T-cell (primary cell): ENCODE measurements at regions not wholly inside any gene's neighbourhood (a gene's known extent, or its start where the extent isn't known, plus 50 kb on each side); places are given as distances from the start of the nearest gene placed in this dataset.

Source experiments
- ATAC-seq, 4 experiments: fragments of 200-7000 bp in 3 of 4; fragments of 150-1000 bp in 1 of 4; cut with Tn5 transposase; replicated peaks in 1 of 4; 1 replicate in 3 of 4; 2 replicates in 1 of 4; pipeline ENCODE4 v1.10.0; 2021; ENCODE audit warnings: moderate library complexity in 3 of 4, mild to moderate bottlenecking in 2 of 4, moderate number of reproducible peaks in 1 of 4
- CTCF ChIA-PET, 2 donors: fragments of 300-600 bp; sonication (Branson Sonifier 250); formaldehyde crosslinking; loops; one replicate each; lab custom pipeline; 2022; ENCODE audit warnings: antibody characterized with exemption in 2 of 2; lab: Charles Lee
- POLR2A ChIA-PET, 2 donors: fragments of 300-600 bp; sonication (Branson Sonifier 250); formaldehyde crosslinking; loops; one replicate each; lab custom pipeline; 2022; ENCODE audit warnings: antibody characterized with exemption in 2 of 2; lab: Charles Lee
- DNase-seq, 35 experiments: peaks; one replicate each; pipeline versions ENCODE4 v3.0.0 to v3.0.0-alpha.2; 2013 to 2023
- H3K27ac ChIP-seq: one replicate; pipeline ENCODE4 v1.5.1; 2013; ENCODE audit warnings: low read length
- H3K27me3 ChIP-seq, 2 experiments: replicated peaks in 1 of 2; 1 replicate in 1 of 2; 2 replicates in 1 of 2; pipeline versions ENCODE4 v1.6.1 to v1.7.0; 2013; ENCODE audit warnings: low read length in 1 of 2, mixed read lengths in 1 of 2; ENCODE audit not compliant: control insufficient read depth in 2 of 2, insufficient read depth in 2 of 2; ENCODE audit errors: extremely low read depth in 1 of 2
- H3K36me3 ChIP-seq, 2 donors: 1 replicate in 1 of 2; 2 replicates in 1 of 2; pipeline versions ENCODE4 v1.6.1 to v1.7.0; 2013; ENCODE audit warnings: low read length in 1 of 2; ENCODE audit not compliant: control insufficient read depth in 2 of 2, insufficient read depth in 1 of 2; ENCODE audit errors: extremely low read depth in 1 of 2
- H3K4me1 ChIP-seq, 2 experiments: 1 replicate in 1 of 2; 2 replicates in 1 of 2; pipeline versions ENCODE4 v1.6.1 to v1.7.0; 2013; ENCODE audit warnings: low read length in 2 of 2, mixed read lengths in 1 of 2; ENCODE audit not compliant: insufficient read depth in 2 of 2, control insufficient read depth in 1 of 2; ENCODE audit errors: extremely low read depth in 1 of 2
- H3K4me3 ChIP-seq, 2 donors: 1 replicate in 1 of 2; 2 replicates in 1 of 2; pipeline versions ENCODE4 v1.5.1 to v1.7.0; 2013; ENCODE audit warnings: mild to moderate bottlenecking in 2 of 2, low read length in 1 of 2, moderate library complexity in 1 of 2; ENCODE audit not compliant: control insufficient read depth in 1 of 2; ENCODE audit errors: extremely low read depth in 1 of 2
- H3K9me3 ChIP-seq: 2 replicates; pipeline ENCODE4 v1.7.0; 2013
- H3K27ac Mint-ChIP-seq, 2 donors: one replicate each; pipeline ENCODE4 v1.8.0; 2020 to 2021; ENCODE audit warnings: mild to moderate bottlenecking in 2 of 2, mixed read lengths in 2 of 2
- H3K27me3 Mint-ChIP-seq, 2 donors: one replicate each; pipeline ENCODE4 v1.8.0; 2021 to 2022; ENCODE audit warnings: mixed read lengths in 2 of 2
- H3K36me3 Mint-ChIP-seq: one replicate; pipeline ENCODE4 v1.8.0; 2021; ENCODE audit warnings: mixed read lengths
- H3K4me1 Mint-ChIP-seq, 3 donors: one replicate each; pipeline ENCODE4 v1.8.0; 2020 to 2022; ENCODE audit warnings: mixed read lengths in 3 of 3, mild to moderate bottlenecking in 1 of 3
- H3K4me3 Mint-ChIP-seq, 3 donors: one replicate each; pipeline ENCODE4 v1.8.0; 2020 to 2022; ENCODE audit warnings: mild to moderate bottlenecking in 3 of 3, mixed read lengths in 3 of 3, moderate library complexity in 3 of 3
- H3K9me3 Mint-ChIP-seq, 3 donors: one replicate each; pipeline ENCODE4 v1.8.0; 2020 to 2022; ENCODE audit warnings: mixed read lengths in 3 of 3
- WGBS: methylation state at CpG from one replicate; pipeline ENCODE4 v1.1.5; 2013; ENCODE audit warnings: missing lambda C conversion rate; ENCODE audit not compliant: insufficient coverage; 5-methylcytosine and 5-hydroxymethylcytosine counted together

GRCh38 chr6:130575557-130575956, 209.7 kb downstream of the TMEM200A start:
- H3K9me3 Mint-ChIP-seq: peaks cover 0 to 7% (median 0%) of the 10 kb centered on the region in 3 donors
- H3K27ac Mint-ChIP-seq: peak overlapping the region; percentile 73 to 77
- no peak overlapping the region for H3K4me3 ChIP-seq
- 0% methylated on average over 2 of the region's 3 CpGs for WGBS
- no peak for DNase-seq
- no peaks in the 10 kb centered on the region for H3K9me3 ChIP-seq
- H3K4me1 ChIP-seq: peaks cover 18 to 43% of the 10 kb centered on the region in 2 experiments
- peaks cover 55 to 63% (median 57%) of the 10 kb centered on the region in 3 donors for H3K4me1 Mint-ChIP-seq
- H3K27ac ChIP-seq: peak overlapping the region; percentile 50
- no peaks in the 10 kb centered on the region for H3K36me3 Mint-ChIP-seq
- no peaks in the 10 kb centered on the region for H3K36me3 ChIP-seq
- POLR2A ChIA-PET: interaction anchor here in 1 of 2 donors (0.5 to 1.2 kb wide), 2 partner anchors 74 to 76 kb away, joined by 3 to 4 read pairs; no protein-coding TSS in a partner anchor
- CTCF ChIA-PET: interaction anchor here (0.9 to 1.3 kb wide), 2 partner anchors 38 to 60 kb away, joined by 3 to 5 read pairs; no protein-coding TSS in a partner anchor
- H3K4me3 Mint-ChIP-seq: peak overlapping the region in 2 of 3 donors; percentile 1 to 80
- H3K27me3 ChIP-seq: no peaks in the 10 kb centered on the region
- ATAC-seq: peak in 2 of 4 experiments; percentile 6 to 41
- no peaks in the 10 kb centered on the region for H3K27me3 Mint-ChIP-seq

- H3K27me3 Mint-ChIP-seq: no peaks in the 10 kb centered on the region
- POLR2A ChIA-PET: interaction anchor here (0.5 to 1.2 kb wide), 3 partner anchors 75 to 138 kb away, joined by 3 to 4 read pairs (median 3); no protein-coding TSS in a partner anchor
- WGBS: no CpG with 5 or more reads among the region's 2 CpGs
- H3K4me3 Mint-ChIP-seq: peak overlapping the region; percentile 1 to 80 (median 50)
- Histone ChIP-seq H3K27ac (peak overlapping the region; percentile 50), H3K4me3 (peak overlapping the region in 1 of 2 donors; percentile 5), H3K9me3 (no peaks in the 10 kb centered on the region), H3K4me1 (peaks cover 18 to 43% of the 10 kb centered on the region in 2 experiments), H3K36me3 (no peaks in the 10 kb centered on the region), H3K27me3 (no peaks in the 10 kb centered on the region)
- peak; percentile 11 to 76 (median 46) for DNase-seq
- peak; percentile 89 to 99 (median 98) for ATAC-seq
- peaks cover 55 to 63% (median 57%) of the 10 kb centered on the region in 3 donors for H3K4me1 Mint-ChIP-seq
- peaks cover 0 to 3% (median 0%) of the 10 kb centered on the region in 3 donors for H3K9me3 Mint-ChIP-seq
- H3K27ac Mint-ChIP-seq: peak overlapping the region; percentile 73 to 77
- CTCF ChIA-PET: interaction anchor here (0.9 to 1.3 kb wide), 2 partner anchors 37 to 60 kb away, joined by 3 to 5 read pairs; no protein-coding TSS in a partner anchor
- no peaks in the 10 kb centered on the region for H3K36me3 Mint-ChIP-seq
Observed at GRCh38 chr6:130575971-130576370, 210.2 kb downstream of the TMEM200A start.

GRCh38 chr6:130577178-130577919, 211.5 kb downstream of the TMEM200A start:
- ChIA-PET POLR2A (no interaction called here), CTCF (no interaction called here)
- no peaks in the 10 kb centered on the region for H3K9me3 ChIP-seq
- peaks cover 18 to 43% of the 10 kb centered on the region in 2 experiments for H3K4me1 ChIP-seq
- WGBS: 17% methylated on average over 3 of the region's 8 CpGs
- H3K4me3 ChIP-seq: no peak overlapping the region
- peaks cover 55 to 60% (median 57%) of the 10 kb centered on the region in 3 donors for H3K4me1 Mint-ChIP-seq
- peak overlapping the region; percentile 71 to 91 for H3K27ac Mint-ChIP-seq
- no peaks in the 10 kb centered on the region for H3K36me3 ChIP-seq
- H3K4me3 Mint-ChIP-seq: peak overlapping the region; percentile 29 to 80 (median 56)
- H3K27me3 ChIP-seq: no peaks in the 10 kb centered on the region
- H3K27me3 Mint-ChIP-seq: no peaks in the 10 kb centered on the region
- peak in 3 of 35 experiments; percentile 0 to 48 (median 4) for DNase-seq
- no peaks in the 10 kb centered on the region for H3K36me3 Mint-ChIP-seq
- peak in 3 of 4 experiments; percentile 24 to 30 (median 27) for ATAC-seq
- peak overlapping the region; percentile 35 for H3K27ac ChIP-seq
- H3K9me3 Mint-ChIP-seq: no peaks in the 10 kb centered on the region

- no peak overlapping the region for H3K4me3 ChIP-seq
- H3K27me3 ChIP-seq: no peaks in the 10 kb centered on the region
- Mint-ChIP-seq H3K36me3 (no peaks in the 10 kb centered on the region), H3K4me1 (peaks cover 46 to 50% (median 49%) of the 10 kb centered on the region in 3 donors), H3K9me3 (no peaks in the 10 kb centered on the region), H3K4me3 (no peak overlapping the region), H3K27ac (no peak overlapping the region), H3K27me3 (no peaks in the 10 kb centered on the region)
- H3K27ac ChIP-seq: no peak overlapping the region
- WGBS: no CpG with 5 or more reads among the region's 3 CpGs
- ChIA-PET POLR2A (no interaction called here), CTCF (no interaction called here)
- no peaks in the 10 kb centered on the region for H3K36me3 ChIP-seq
- no peaks in the 10 kb centered on the region for H3K9me3 ChIP-seq
- ATAC-seq (no peak), DNase-seq (no peak)
- H3K4me1 ChIP-seq: peaks cover 18 to 39% of the 10 kb centered on the region in 2 experiments
Observed at GRCh38 chr6:130578713-130579112, 212.9 kb downstream of the TMEM200A start.

GRCh38 chr6:130583268-130583667, 217.5 kb downstream of the TMEM200A start:
- ATAC-seq (no peak), DNase-seq (no peak)
- Histone ChIP-seq H3K9me3 (no peaks in the 10 kb centered on the region), H3K27ac (no peak overlapping the region), H3K4me1 (no peaks in the 10 kb centered on the region), H3K27me3 (no peaks in the 10 kb centered on the region), H3K4me3 (no peak overlapping the region), H3K36me3 (no peaks in the 10 kb centered on the region)
- POLR2A ChIA-PET: no interaction called here
- Mint-ChIP-seq H3K36me3 (no peaks in the 10 kb centered on the region), H3K27me3 (no peaks in the 10 kb centered on the region), H3K4me3 (no peak overlapping the region), H3K4me1 (peaks cover 16 to 22% (median 21%) of the 10 kb centered on the region in 3 donors), H3K27ac (no peak overlapping the region), H3K9me3 (no peaks in the 10 kb centered on the region)
- 96% methylated on average over 7 of the region's 11 CpGs for WGBS
- CTCF ChIA-PET: no interaction called here

GRCh38 chr6:130585587-130585986, 219.8 kb downstream of the TMEM200A start:
- 90% methylated on average over 2 of the region's 5 CpGs for WGBS
- POLR2A ChIA-PET: interaction anchor here in 1 of 2 donors (0.6 kb wide), 1 partner anchor 141 kb away, joined by 9 read pairs; no protein-coding TSS in a partner anchor

More at GRCh38 chr6:130585587-130585986, 219.8 kb downstream of the TMEM200A start:
- CTCF ChIA-PET: no interaction called here
- Histone ChIP-seq H3K4me1 (no peaks in the 10 kb centered on the region), H3K4me3 (no peak overlapping the region), H3K36me3 (no peaks in the 10 kb centered on the region), H3K27ac (no peak overlapping the region), H3K9me3 (no peaks in the 10 kb centered on the region), H3K27me3 (no peaks in the 10 kb centered on the region)
- Mint-ChIP-seq H3K4me3 (peak overlapping the region; percentile 1 to 51 (median 6)), H3K9me3 (no peaks in the 10 kb centered on the region), H3K27me3 (no peaks in the 10 kb centered on the region), H3K27ac (peak overlapping the region; percentile 1 to 23), H3K4me1 (peaks cover 15 to 17% (median 16%) of the 10 kb centered on the region in 3 donors), H3K36me3 (no peaks in the 10 kb centered on the region)
- no peak for DNase-seq
- ATAC-seq: peak in 1 of 4 experiments; percentile 42
